GM23338 (cell line): ENCODE measurements at regions not wholly inside any gene's neighbourhood (a gene's known extent, or its start where the extent isn't known, plus 50 kb on each side); places are given as distances from the start of the nearest gene placed in this dataset.

Experiments used
- ATAC-seq: fragments of 200-7000 bp; cut with Tn5 transposase; 3 replicates; pipeline ENCODE4 v1.9.1; 2020
- DNase-seq: peaks from one replicate; pipeline ENCODE4 v3.0.0-alpha.2; 2015; ENCODE audit warnings: low spot score
- H2AFZ ChIP-seq: fragments of 200-600 bp; sonication (generic); 2 replicates; pipeline ENCODE4 v1.8.0; 2016; ENCODE audit warnings: antibody characterized with exemption, mild to moderate bottlenecking, moderate library complexity
- H3F3A ChIP-seq: fragments of 200-600 bp; sonication (generic); replicated peaks from 2 replicates; pipeline ENCODE4 v1.8.0; 2017; ENCODE audit warnings: antibody characterized with exemption, mixed run types, low read depth
- H3K27ac ChIP-seq: fragments of 200-600 bp; sonication (generic); 2 replicates; pipeline ENCODE4 v1.6.1; 2016; ENCODE audit warnings: low read depth
- H3K27me3 ChIP-seq: fragments of 200-600 bp; sonication (generic); 2 replicates; pipeline ENCODE4 v1.8.0; 2016; ENCODE audit warnings: mild to moderate bottlenecking, mixed run types, moderate library complexity; ENCODE audit not compliant: insufficient read depth
- H3K36me3 ChIP-seq: fragments of 200-600 bp; sonication (generic); 2 replicates; pipeline ENCODE4 v1.8.0; 2016; ENCODE audit warnings: mild to moderate bottlenecking; ENCODE audit not compliant: insufficient read depth
- H3K4me1 ChIP-seq: fragments of 200-600 bp; sonication (generic); 2 replicates; pipeline ENCODE4 v1.8.0; 2016; ENCODE audit warnings: mild to moderate bottlenecking, moderate library complexity; ENCODE audit not compliant: insufficient read depth
- H3K4me2 ChIP-seq: fragments of 200-600 bp; sonication (generic); 2 replicates; pipeline ENCODE4 v1.7.1; 2017; ENCODE audit warnings: mixed run types
- H3K4me3 ChIP-seq: fragments of 200-600 bp; sonication (generic); 2 replicates; pipeline ENCODE4 v1.6.1; 2016; ENCODE audit warnings: mixed run types
- H3K79me2 ChIP-seq: fragments of 200-600 bp; sonication (generic); replicated peaks from 2 replicates; pipeline ENCODE4 v1.8.0; 2017; ENCODE audit warnings: mild to moderate bottlenecking; ENCODE audit not compliant: insufficient read depth
- H3K9me2 ChIP-seq: fragments of 200-600 bp; sonication (generic); 2 replicates; pipeline ENCODE4 v1.8.0; 2017; ENCODE audit not compliant: insufficient read depth
- H4K20me1 ChIP-seq: fragments of 200-600 bp; sonication (generic); replicated peaks from 2 replicates; pipeline ENCODE4 v1.8.0; 2017; ENCODE audit warnings: mild to moderate bottlenecking; ENCODE audit not compliant: insufficient read depth
- H3K27ac Mint-ChIP-seq: 2 replicates; pipeline ENCODE4 v1.8.0; 2020; ENCODE audit warnings: inconsistent platforms, mild to moderate bottlenecking, moderate library complexity, mixed read lengths
- H3K27me3 Mint-ChIP-seq: 3 replicates; pipeline ENCODE4 v1.8.0; 2022; ENCODE audit warnings: low read depth, mild to moderate bottlenecking, moderate library complexity, mixed read lengths, inconsistent platforms; ENCODE audit not compliant: insufficient read depth, poor library complexity
- H3K36me3 Mint-ChIP-seq: 3 replicates; pipeline ENCODE4 v1.8.0; 2021; ENCODE audit warnings: low read depth, mild to moderate bottlenecking, inconsistent platforms, moderate library complexity, mixed read lengths
- H3K4me1 Mint-ChIP-seq: 3 replicates; pipeline ENCODE4 v1.8.0; 2020; ENCODE audit warnings: mild to moderate bottlenecking, inconsistent platforms, mixed read lengths
- H3K4me3 Mint-ChIP-seq: 3 replicates; pipeline ENCODE4 v1.8.0; 2021; ENCODE audit warnings: moderate library complexity, mild to moderate bottlenecking, inconsistent platforms, mixed read lengths
- H3K9me3 Mint-ChIP-seq: 3 replicates; pipeline ENCODE4 v1.8.0; 2020; ENCODE audit warnings: moderate library complexity, mild to moderate bottlenecking, inconsistent platforms, mixed read lengths
- EZH2phosphoT487 ChIP-seq: fragments of 200-600 bp; sonication (generic); IDR thresholded peaks from one replicate; pipeline ENCODE4 v1.8.1; 2018; ENCODE audit warnings: antibody characterized with exemption; ENCODE audit not compliant: unreplicated experiment
- NANOG ChIP-seq: IDR thresholded peaks from 2 replicates; pipeline ENCODE4 v1.6.1; 2016; ENCODE audit warnings: antibody characterized with exemption, borderline replicate concordance
- POLR2AphosphoS5 ChIP-seq: IDR thresholded peaks from 2 replicates; pipeline ENCODE4 v1.6.1; 2016; ENCODE audit warnings: antibody characterized with exemption, low read depth
- REST ChIP-seq: IDR thresholded peaks from one replicate; pipeline ENCODE4 v1.6.1; 2018; ENCODE audit warnings: antibody characterized with exemption; ENCODE audit not compliant: unreplicated experiment
- STAT1 ChIP-seq: IDR thresholded peaks from one replicate; pipeline ENCODE4 v1.6.1; 2016; ENCODE audit warnings: antibody characterized with exemption; ENCODE audit not compliant: unreplicated experiment
- ZNF331 ChIP-seq: fragments of 250-450 bp; sonication (Bioruptor Pico); IDR thresholded peaks from 2 replicates; pipeline ENCODE4 v1.5.0; 2020; ENCODE audit warnings: low read depth, mild to moderate bottlenecking, moderate library complexity
- ZNF462 ChIP-seq: fragments of 250-450 bp; sonication (Bioruptor Pico); IDR thresholded peaks from 2 replicates; pipeline ENCODE4 v1.5.0; 2020; ENCODE audit warnings: mild to moderate bottlenecking, moderate library complexity
- TF ChIP-seq, protein P1 (sequence below): IDR thresholded peaks from 2 replicates; pipeline ENCODE4 v1.6.1; 2016; ENCODE audit warnings: antibody characterized with exemption

- TF ChIP-seq ZNF462 (CRISPR knock-in tag) (no peak), EZH2phosphoT487 (no peak), STAT1 (no peak), ZNF331 (no peak), POLR2AphosphoS5 (no peak)
Measured at GRCh38 chr2:19127616-19128015, 230.8 kb downstream of the OSR1 start (continued).

DNA sequence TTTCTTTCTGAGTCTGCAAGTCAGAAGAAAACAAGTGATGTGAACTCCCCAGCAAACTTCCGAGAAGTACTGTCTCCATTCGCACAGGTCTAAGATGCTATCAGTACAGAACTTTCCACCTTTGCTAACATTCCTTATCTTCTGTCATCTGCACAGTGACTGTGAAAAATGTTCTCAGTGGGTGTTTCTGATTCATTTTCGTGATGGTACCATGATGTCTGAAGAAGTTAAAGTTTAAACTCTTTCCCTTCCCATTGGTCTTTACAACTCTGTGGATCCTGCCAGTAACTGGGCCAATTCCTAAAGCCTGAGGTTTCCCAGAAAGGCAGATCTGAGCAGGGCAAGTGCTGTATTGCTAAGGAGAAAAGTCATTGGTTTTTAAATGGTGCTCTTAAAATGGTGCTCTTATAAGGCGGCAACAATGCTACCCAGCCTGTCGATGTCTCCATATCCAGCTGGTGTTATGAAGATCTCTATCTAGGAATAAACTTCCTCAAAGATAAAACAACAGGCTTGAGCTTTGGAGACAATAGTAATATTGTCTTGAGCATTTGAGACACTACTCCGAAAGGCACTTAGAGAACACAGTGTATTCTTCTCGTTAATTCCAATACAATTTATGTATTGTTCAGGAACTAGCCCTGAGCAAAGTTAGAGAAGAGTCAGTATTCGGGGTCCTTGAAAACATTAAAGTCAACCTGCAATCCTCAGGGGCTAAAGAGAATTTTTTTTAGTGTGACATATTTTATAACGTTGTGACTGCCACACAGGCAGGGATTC is 232.3 kb downstream of the OSR1 start:
- H3K27ac ChIP-seq, result no peak overlapping the region
- TF ChIP-seq EZH2phosphoT487 (no peak), ZNF331 (no peak), POLR2AphosphoS5 (no peak), REST (no peak), NANOG (no peak)
- TF ChIP-seq, protein P1, sequence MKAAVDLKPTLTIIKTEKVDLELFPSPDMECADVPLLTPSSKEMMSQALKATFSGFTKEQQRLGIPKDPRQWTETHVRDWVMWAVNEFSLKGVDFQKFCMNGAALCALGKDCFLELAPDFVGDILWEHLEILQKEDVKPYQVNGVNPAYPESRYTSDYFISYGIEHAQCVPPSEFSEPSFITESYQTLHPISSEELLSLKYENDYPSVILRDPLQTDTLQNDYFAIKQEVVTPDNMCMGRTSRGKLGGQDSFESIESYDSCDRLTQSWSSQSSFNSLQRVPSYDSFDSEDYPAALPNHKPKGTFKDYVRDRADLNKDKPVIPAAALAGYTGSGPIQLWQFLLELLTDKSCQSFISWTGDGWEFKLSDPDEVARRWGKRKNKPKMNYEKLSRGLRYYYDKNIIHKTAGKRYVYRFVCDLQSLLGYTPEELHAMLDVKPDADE, result no peak

More for the DNA sequence above, 232.3 kb downstream of the OSR1 start:
- Mint-ChIP-seq H3K9me3 (no peaks in the 10 kb centered on the region; the same call in 2 of the 3 replicates), H3K27me3 (no peaks in the 10 kb centered on the region), H3K4me1 (no peaks in the 10 kb centered on the region), H3K4me3 (no peak overlapping the region), H3K27ac (no peak overlapping the region), H3K36me3 (no peaks in the 10 kb centered on the region)
- H2AFZ ChIP-seq, result no peak overlapping the region
- H3K36me3 ChIP-seq, result no peaks in the 10 kb centered on the region
- no peaks in the 10 kb centered on the region for H4K20me1 ChIP-seq
- no peak overlapping the region for H3K4me3 ChIP-seq
- H3K4me2 ChIP-seq, result no peak overlapping the region
- H3K4me1 ChIP-seq, result no peaks in the 10 kb centered on the region
- H3K27me3 ChIP-seq, result no peaks in the 10 kb centered on the region
- DNase-seq (no peak), ATAC-seq (no peak)
- peaks cover 7% of the 10 kb centered on the region; the same call in 1 of the 2 replicates for H3K9me2 ChIP-seq
- no peaks in the 10 kb centered on the region for H3K79me2 ChIP-seq
- no peaks in the 10 kb centered on the region for H3F3A ChIP-seq
